ENCODE measurements at regions not wholly inside any gene's neighbourhood (a gene's known extent, or its start where the extent isn't known, plus 50 kb on each side); places are given as distances from the start of the nearest gene placed in this dataset.

DNA sequence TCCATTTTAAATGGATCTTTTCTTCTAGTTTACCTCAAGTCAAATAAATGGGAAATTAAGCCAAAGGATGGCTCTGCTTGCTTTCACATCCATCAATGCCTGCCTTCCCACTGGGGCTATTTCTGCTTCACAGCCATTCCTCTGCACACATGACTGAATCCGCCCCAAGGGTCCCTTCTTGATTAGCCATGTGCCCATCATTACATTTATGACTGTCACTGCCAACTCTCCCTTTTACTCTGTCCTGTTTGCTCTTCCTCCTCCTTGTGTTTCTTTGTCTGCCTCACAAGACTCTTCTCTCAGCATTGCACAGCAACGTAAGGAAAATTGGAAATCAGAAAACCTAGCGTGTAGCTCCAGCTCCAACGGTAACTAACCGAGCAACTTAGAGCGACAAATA is 410.2 kb downstream of the TBC1D4 start:
- DNase-seq (ENCODE audit: low read depth), result no peak
- TF ChIP-seq CTCF (IDR thresholded peaks at IDR 0.05; ENCODE audit: insufficient read depth, low read depth, low read length, missing control alignments), result no peak

GRCh38 chr13:75071395-75071794 is 410.6 kb downstream of the TBC1D4 start:
- no peak for TF ChIP-seq CTCF (IDR thresholded peaks at IDR 0.05; ENCODE audit: insufficient read depth, low read depth, low read length, missing control alignments)
- no peak overlapping the region for H3K4me3 ChIP-seq (ENCODE audit: low read depth, low read length)
- DNase-seq (ENCODE audit: low read depth), result no peak

More for the DNA sequence above, 410.2 kb downstream of the TBC1D4 start:
- H3K4me3 ChIP-seq (ENCODE audit: low read depth, low read length), result no peak overlapping the region

DNA sequence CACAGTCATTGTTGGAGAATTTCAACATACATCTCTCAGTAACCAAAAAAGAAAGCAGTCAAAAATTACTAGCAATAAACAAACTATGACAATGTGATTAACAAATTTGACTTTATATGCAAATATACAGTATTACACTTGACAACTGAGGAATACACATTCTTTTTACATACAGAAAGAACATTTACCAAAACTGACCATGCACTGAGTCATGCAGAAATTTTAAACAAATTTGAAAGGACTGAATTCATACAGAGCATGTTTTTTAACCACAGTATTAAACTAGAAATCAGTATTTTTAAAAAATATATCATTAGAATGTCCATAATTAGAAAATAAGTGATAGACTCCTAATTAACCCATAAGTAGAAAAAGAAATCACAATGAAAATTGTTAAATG is 420.1 kb downstream of the TBC1D4 start:
- TF ChIP-seq CTCF (IDR thresholded peaks at IDR 0.05; ENCODE audit: insufficient read depth, low read depth, low read length, missing control alignments), result no peak
- DNase-seq (ENCODE audit: low read depth), result no peak
- H3K4me3 ChIP-seq (ENCODE audit: low read depth, low read length), result no peak overlapping the region

- no peak overlapping the region for H3K4me3 ChIP-seq (ENCODE audit: low read depth, low read length)
- no peak for TF ChIP-seq CTCF (IDR thresholded peaks at IDR 0.05; ENCODE audit: insufficient read depth, low read depth, low read length, missing control alignments)
- no peak for DNase-seq (ENCODE audit: low read depth)
Observed at GRCh38 chr13:75055296-75055695, 426.7 kb downstream of the TBC1D4 start.

GRCh38 chr13:75052616-75053015 is 429.4 kb downstream of the TBC1D4 start:
- H3K4me3 ChIP-seq (ENCODE audit: low read depth, low read length), result no peak overlapping the region
- DNase-seq (ENCODE audit: low read depth), result no peak
- TF ChIP-seq CTCF (IDR thresholded peaks at IDR 0.05; ENCODE audit: insufficient read depth, low read depth, low read length, missing control alignments), result no peak

GRCh38 chr13:75050419-75051046 is 431.4 kb downstream of the TBC1D4 start:
- TF ChIP-seq CTCF (IDR thresholded peaks at IDR 0.05; ENCODE audit: insufficient read depth, low read depth, low read length, missing control alignments), result no peak
- DNase-seq (ENCODE audit: low read depth), result no peak
- no peak overlapping the region for H3K4me3 ChIP-seq (ENCODE audit: low read depth, low read length)

DNA sequence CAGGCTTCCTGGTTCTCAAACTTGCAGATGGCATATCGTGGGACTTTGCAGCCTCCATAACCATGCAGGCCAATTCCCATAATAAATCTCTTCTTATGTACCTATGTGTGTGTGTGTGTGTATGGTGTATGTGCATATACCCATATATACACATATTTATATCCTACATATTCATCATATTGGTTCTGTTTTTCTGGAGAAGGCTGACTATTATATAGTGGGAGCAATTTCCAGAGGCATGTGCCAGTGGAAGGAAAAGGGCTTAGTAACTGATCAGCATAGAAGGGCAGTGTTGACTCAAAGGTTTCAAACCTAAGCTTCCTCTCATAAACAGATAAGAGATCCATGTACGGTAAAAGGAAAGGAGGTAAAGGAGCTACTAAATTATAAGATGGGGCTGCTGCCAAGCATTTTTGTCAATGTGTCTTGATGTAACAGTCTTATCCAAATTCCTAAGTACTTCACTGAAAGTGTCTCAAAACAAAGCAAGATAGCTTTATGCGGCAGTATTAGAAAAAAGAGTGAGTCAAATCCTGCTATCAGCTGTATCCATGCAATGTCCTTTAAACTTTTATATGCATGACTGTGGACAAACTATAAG is 432.1 kb downstream of the TBC1D4 start:
- no peak for DNase-seq (ENCODE audit: low read depth)
- TF ChIP-seq CTCF (IDR thresholded peaks at IDR 0.05; ENCODE audit: insufficient read depth, low read depth, low read length, missing control alignments), result no peak
- H3K4me3 ChIP-seq (ENCODE audit: low read depth, low read length), result no peak overlapping the region
